ENCODE measurements at regions not wholly inside any gene's neighbourhood (a gene's known extent, or its start where the extent isn't known, plus 50 kb on each side); places are given as distances from the start of the nearest gene placed in this dataset.

- TF ChIP-seq EZH2phosphoT487 (IDR thresholded peaks at IDR 0.05) (no peak), CTCF (IDR thresholded peaks at IDR 0.05) (no peak), EZH2 (IDR thresholded peaks at IDR 0.05) (no peak)
- H3K4me3 Mint-ChIP-seq, result no peak overlapping the region
- Histone ChIP-seq H3K4me2 (no peak overlapping the region), H3K9me3 (ENCODE audit: low read depth) (no peaks in the 10 kb centered on the region), H3K4me3 (no peak overlapping the region), H3K4me1 (no peaks in the 10 kb centered on the region), H3F3A (ENCODE audit: low read depth) (no peaks in the 10 kb centered on the region), H3K27ac (no peak overlapping the region), H3K9ac (no peak overlapping the region), H3K27me3 (no peaks in the 10 kb centered on the region), H3K36me3 (no peaks in the 10 kb centered on the region), H2AFZ (replicated peaks) (no peak overlapping the region), H4K20me1 (ENCODE audit: low read depth) (no peaks in the 10 kb centered on the region), H3K79me2 (ENCODE audit: low read depth) (no peaks in the 10 kb centered on the region)
- no peak overlapping the region for H3K27ac Mint-ChIP-seq
- no peak for DNase-seq (ENCODE audit: low spot score)
- H3K36me3 Mint-ChIP-seq, result no peaks in the 10 kb centered on the region
- peaks cover 2% of the 10 kb centered on the region for H3K27me3 Mint-ChIP-seq (ENCODE audit: insufficient read depth, low read depth)
- no peaks in the 10 kb centered on the region for H3K9me3 Mint-ChIP-seq
- H3K4me1 Mint-ChIP-seq, result no peaks in the 10 kb centered on the region
These were observed 198.4 kb upstream of the PTGFR start for GRCh38 chr1:78292361-78292760.

DNA sequence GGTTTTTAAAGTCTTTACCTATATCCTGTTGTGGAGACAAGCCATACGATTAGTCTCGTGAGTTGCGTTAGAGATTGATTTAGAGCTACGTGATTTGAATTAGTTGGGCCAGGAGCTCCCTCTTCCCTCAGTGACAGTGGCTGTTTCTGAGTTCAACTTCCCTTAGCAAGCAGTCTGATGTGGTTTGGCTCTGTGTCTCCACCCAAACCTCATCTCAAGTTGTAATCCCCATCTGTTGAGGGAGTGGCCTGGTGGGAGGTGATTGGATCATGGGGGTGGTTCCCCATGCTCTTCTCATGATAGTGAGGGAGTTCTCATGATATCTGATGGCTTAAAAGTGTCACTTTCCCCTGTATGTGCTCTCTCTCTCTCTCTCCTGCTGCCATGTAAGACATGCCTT lies 192.9 kb upstream of the PTGFR start:
- no peak overlapping the region for H2AFZ ChIP-seq (replicated peaks)
- H3K27ac Mint-ChIP-seq, result no peak overlapping the region
- TF ChIP-seq CTCF (IDR thresholded peaks at IDR 0.05), result no peak
- no peak for TF ChIP-seq EZH2 (IDR thresholded peaks at IDR 0.05)
- no peak for TF ChIP-seq EZH2phosphoT487 (IDR thresholded peaks at IDR 0.05)
- no peaks in the 10 kb centered on the region for H3K4me1 ChIP-seq
- H3K4me3 ChIP-seq, result no peak overlapping the region
- no peaks in the 10 kb centered on the region for H4K20me1 ChIP-seq (ENCODE audit: low read depth)
- DNase-seq (ENCODE audit: low spot score), result no peak
- peaks cover 2% of the 10 kb centered on the region for H3K27me3 Mint-ChIP-seq (ENCODE audit: insufficient read depth, low read depth)
- no peaks in the 10 kb centered on the region for H3F3A ChIP-seq (ENCODE audit: low read depth)
- no peak overlapping the region for H3K27ac ChIP-seq
- no peaks in the 10 kb centered on the region for H3K4me1 Mint-ChIP-seq
- no peaks in the 10 kb centered on the region for H3K9me3 ChIP-seq (ENCODE audit: low read depth)
- H3K36me3 Mint-ChIP-seq, result no peaks in the 10 kb centered on the region
- no peak overlapping the region for H3K4me2 ChIP-seq
- H3K27me3 ChIP-seq, result no peaks in the 10 kb centered on the region
- no peaks in the 10 kb centered on the region for H3K36me3 ChIP-seq
- no peak overlapping the region for H3K9ac ChIP-seq
- H3K9me3 Mint-ChIP-seq, result no peaks in the 10 kb centered on the region
- H3K4me3 Mint-ChIP-seq, result no peak overlapping the region
- no peaks in the 10 kb centered on the region for H3K79me2 ChIP-seq (ENCODE audit: low read depth)

DNA sequence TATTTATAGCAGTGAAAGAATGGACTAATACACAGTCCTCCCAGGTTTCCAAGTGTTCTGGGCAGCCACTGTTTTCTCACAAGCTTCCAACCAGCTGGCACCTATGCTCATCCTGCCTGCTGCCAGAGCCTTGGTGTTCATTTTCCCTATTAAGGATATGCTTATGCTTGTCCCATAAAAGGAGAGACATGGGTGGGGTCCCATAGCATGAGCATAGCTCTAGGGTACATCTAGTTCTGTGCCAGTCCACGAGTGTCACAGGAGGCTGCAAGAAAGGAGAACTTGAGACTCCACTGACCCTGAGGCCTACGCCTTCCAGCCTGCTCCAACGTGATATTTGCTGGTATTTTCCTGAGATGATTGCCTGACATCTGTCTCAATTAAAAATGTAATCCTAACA lies 192.4 kb upstream of the PTGFR start:
- no peak overlapping the region for H3K4me3 Mint-ChIP-seq
- Histone ChIP-seq H3K9ac (no peak overlapping the region), H3K4me2 (no peak overlapping the region), H3K79me2 (ENCODE audit: low read depth) (no peaks in the 10 kb centered on the region), H3K4me1 (no peaks in the 10 kb centered on the region), H3K27ac (no peak overlapping the region), H3K27me3 (no peaks in the 10 kb centered on the region), H4K20me1 (ENCODE audit: low read depth) (no peaks in the 10 kb centered on the region), H3F3A (ENCODE audit: low read depth) (no peaks in the 10 kb centered on the region), H3K9me3 (ENCODE audit: low read depth) (no peaks in the 10 kb centered on the region), H2AFZ (replicated peaks) (no peak overlapping the region), H3K36me3 (no peaks in the 10 kb centered on the region), H3K4me3 (no peak overlapping the region)
- H3K27me3 Mint-ChIP-seq (ENCODE audit: insufficient read depth, low read depth), result peaks cover 2% of the 10 kb centered on the region
- no peaks in the 10 kb centered on the region for H3K9me3 Mint-ChIP-seq
- TF ChIP-seq EZH2phosphoT487 (IDR thresholded peaks at IDR 0.05) (no peak), EZH2 (IDR thresholded peaks at IDR 0.05) (no peak), CTCF (IDR thresholded peaks at IDR 0.05) (no peak)
- DNase-seq (ENCODE audit: low spot score), result no peak
- H3K36me3 Mint-ChIP-seq, result no peaks in the 10 kb centered on the region
- H3K27ac Mint-ChIP-seq, result no peak overlapping the region
- H3K4me1 Mint-ChIP-seq, result no peaks in the 10 kb centered on the region

DNA sequence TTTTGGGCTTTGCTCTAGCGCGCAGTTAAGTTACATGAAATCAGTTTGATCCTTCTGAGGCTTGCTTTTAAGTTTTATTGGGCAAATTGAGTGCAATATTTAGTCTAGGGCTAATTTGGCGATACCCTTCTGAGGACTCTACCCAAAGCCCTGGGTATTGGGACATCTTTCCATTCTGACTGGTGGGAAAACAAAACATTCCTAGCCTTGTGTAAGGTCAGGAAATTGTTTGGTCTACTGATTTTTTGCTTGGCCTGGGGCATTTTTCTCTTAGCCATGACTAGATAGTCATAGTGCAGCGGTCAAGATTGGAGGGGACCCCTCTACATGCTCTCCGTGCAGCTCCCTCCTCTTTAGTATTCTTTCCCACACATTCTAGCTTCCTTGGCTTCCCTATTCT lies 189.6 kb upstream of the PTGFR start:
- TF ChIP-seq CTCF (IDR thresholded peaks at IDR 0.05), result no peak
- TF ChIP-seq EZH2 (IDR thresholded peaks at IDR 0.05), result no peak
- Histone ChIP-seq H3K79me2 (ENCODE audit: low read depth) (no peaks in the 10 kb centered on the region), H3K4me3 (no peak overlapping the region), H3K4me1 (no peaks in the 10 kb centered on the region), H3F3A (ENCODE audit: low read depth) (no peaks in the 10 kb centered on the region), H3K9me3 (ENCODE audit: low read depth) (no peaks in the 10 kb centered on the region), H3K27ac (no peak overlapping the region), H3K9ac (no peak overlapping the region), H4K20me1 (ENCODE audit: low read depth) (no peaks in the 10 kb centered on the region), H2AFZ (replicated peaks) (no peak overlapping the region), H3K4me2 (no peak overlapping the region), H3K36me3 (no peaks in the 10 kb centered on the region), H3K27me3 (no peaks in the 10 kb centered on the region)
- Mint-ChIP-seq H3K36me3 (no peaks in the 10 kb centered on the region), H3K4me1 (no peaks in the 10 kb centered on the region), H3K27me3 (ENCODE audit: insufficient read depth, low read depth) (no peaks in the 10 kb centered on the region), H3K9me3 (no peaks in the 10 kb centered on the region), H3K4me3 (no peak overlapping the region), H3K27ac (no peak overlapping the region)
- no peak for DNase-seq (ENCODE audit: low spot score)
